HepG2 (cell line): ENCODE measurements at regions not wholly inside any gene's neighbourhood (a gene's known extent, or its start where the extent isn't known, plus 50 kb on each side); places are given as distances from the start of the nearest gene placed in this dataset.

Experiments used
- GABPB1 ChIP-seq: IDR thresholded peaks from 2 replicates; pipeline ENCODE4 v1.6.1; 2016; ENCODE audit warnings: mild to moderate bottlenecking, missing genetic modification reagents, moderate library complexity, missing compliant biosample characterization
- HOXA7 ChIP-seq: sonication (generic); formaldehyde crosslinking; IDR thresholded peaks from 2 replicates; pipeline ENCODE4 v1.8.1; 2022; ENCODE audit warnings: mild to moderate bottlenecking, missing genetic modification reagents, moderate library complexity
- NFE2L1 ChIP-seq: sonication (generic); formaldehyde crosslinking; IDR thresholded peaks from 2 replicates; pipeline ENCODE4 v1.4.0; 2020; ENCODE audit warnings: missing genetic modification reagents, mild to moderate bottlenecking, borderline replicate concordance
- ZHX2 ChIP-seq, 2 experiments: sonication (generic) in 1 of 2; formaldehyde crosslinking in 1 of 2; IDR thresholded peaks; 2 replicates each; pipeline versions ENCODE4 v1.6.1 to v1.9.0; 2014 to 2022; ENCODE audit warnings: antibody characterized with exemption in 1 of 2, borderline replicate concordance in 1 of 2, inconsistent platforms in 1 of 2, low read depth in 1 of 2, missing genetic modification reagents in 1 of 2
- ZNF407 ChIP-seq: sonication (generic); formaldehyde crosslinking; IDR thresholded peaks from one replicate; pipeline ENCODE4 v1.5.1; 2020; ENCODE audit warnings: mild to moderate bottlenecking, missing genetic modification reagents; ENCODE audit errors: not compliant biosample characterization
- ZNF710 ChIP-seq: sonication (generic); formaldehyde crosslinking; IDR thresholded peaks from 2 replicates; pipeline ENCODE4 v1.5.0; 2020; ENCODE audit warnings: mild to moderate bottlenecking, missing genetic modification reagents, borderline replicate concordance

- TF ChIP-seq ZNF407 (CRISPR knock-in tag) (peak; percentile 35), ZHX2 (IDR thresholded peaks at IDR 0.05; ENCODE audit: low read depth) (no peak), ZHX2 (CRISPR knock-in tag; IDR thresholded peaks at IDR 0.05; ENCODE audit: borderline replicate concordance) (no peak), GABPB1 (CRISPR knock-in tag) (peak; percentile 33; the same call in 1 of the 2 replicates), ZNF710 (CRISPR knock-in tag) (no peak), HOXA7 (CRISPR knock-in tag) (no peak), NFE2L1 (no peak)
These were observed 115.1 kb downstream of the KCNRG start (continued) for GRCh38 chr13:50130123-50130946.
